ENCODE measurements at regions not wholly inside any gene's neighbourhood (a gene's known extent, or its start where the extent isn't known, plus 50 kb on each side); places are given as distances from the start of the nearest gene placed in this dataset.

GRCh38 chr10:14382531-14382930 lies 51.8 kb upstream of the FRMD4A start:
- ChIA-PET POLR2A (ENCODE audit: low non-redundant PET) (no interaction called here), CTCF (interaction anchor here (1.0 kb wide), 1 partner anchor 196 kb away, joined by 3 read pairs; no protein-coding TSS in a partner anchor)
- TF ChIP-seq, protein P1, sequence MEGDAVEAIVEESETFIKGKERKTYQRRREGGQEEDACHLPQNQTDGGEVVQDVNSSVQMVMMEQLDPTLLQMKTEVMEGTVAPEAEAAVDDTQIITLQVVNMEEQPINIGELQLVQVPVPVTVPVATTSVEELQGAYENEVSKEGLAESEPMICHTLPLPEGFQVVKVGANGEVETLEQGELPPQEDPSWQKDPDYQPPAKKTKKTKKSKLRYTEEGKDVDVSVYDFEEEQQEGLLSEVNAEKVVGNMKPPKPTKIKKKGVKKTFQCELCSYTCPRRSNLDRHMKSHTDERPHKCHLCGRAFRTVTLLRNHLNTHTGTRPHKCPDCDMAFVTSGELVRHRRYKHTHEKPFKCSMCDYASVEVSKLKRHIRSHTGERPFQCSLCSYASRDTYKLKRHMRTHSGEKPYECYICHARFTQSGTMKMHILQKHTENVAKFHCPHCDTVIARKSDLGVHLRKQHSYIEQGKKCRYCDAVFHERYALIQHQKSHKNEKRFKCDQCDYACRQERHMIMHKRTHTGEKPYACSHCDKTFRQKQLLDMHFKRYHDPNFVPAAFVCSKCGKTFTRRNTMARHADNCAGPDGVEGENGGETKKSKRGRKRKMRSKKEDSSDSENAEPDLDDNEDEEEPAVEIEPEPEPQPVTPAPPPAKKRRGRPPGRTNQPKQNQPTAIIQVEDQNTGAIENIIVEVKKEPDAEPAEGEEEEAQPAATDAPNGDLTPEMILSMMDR (conservative IDR thresholded peaks at IDR 0.05; ENCODE audit: low read depth), result no peak
- no peak for DNase-seq (ENCODE audit: low spot score)
- no peak overlapping the region for H3K27ac ChIP-seq

DNA sequence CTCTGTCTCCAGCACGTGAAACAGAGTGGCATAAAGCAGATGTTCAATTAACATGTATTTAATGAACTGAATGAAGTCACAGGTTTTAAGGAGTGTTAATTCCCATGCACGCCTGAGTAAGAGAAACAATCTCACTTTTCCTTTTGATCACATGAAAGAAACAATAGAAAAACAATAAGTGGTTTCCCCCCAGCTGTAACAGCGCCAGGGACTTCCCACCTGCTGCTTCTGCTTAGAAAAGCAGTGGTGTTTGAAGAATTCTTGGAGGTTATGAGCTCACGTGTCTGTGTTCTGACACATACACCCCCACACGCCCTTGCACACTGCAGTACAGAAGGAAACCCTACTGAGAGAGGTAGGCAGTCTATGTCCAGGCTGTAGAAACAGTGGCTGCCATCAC lies 51.3 kb upstream of the FRMD4A start:
- no peak for DNase-seq (ENCODE audit: low spot score)
- no peak overlapping the region for H3K27ac ChIP-seq
- ChIA-PET POLR2A (ENCODE audit: low non-redundant PET) (no interaction called here), CTCF (interaction anchor here (1.0 kb wide), 1 partner anchor 195 kb away, joined by 3 read pairs; no protein-coding TSS in a partner anchor)
- TF ChIP-seq, protein P1 (conservative IDR thresholded peaks at IDR 0.05; ENCODE audit: low read depth), result no peak

- no peak for DNase-seq (ENCODE audit: low spot score)
- no peak overlapping the region for H3K27ac ChIP-seq
- CTCF ChIA-PET, result interaction anchor here (1.0 kb wide), 1 partner anchor 195 kb away, joined by 3 read pairs; no protein-coding TSS in a partner anchor
- TF ChIP-seq, protein P1 (conservative IDR thresholded peaks at IDR 0.05; ENCODE audit: low read depth), result no peak
- POLR2A ChIA-PET (ENCODE audit: low non-redundant PET), result no interaction called here
Observed at GRCh38 chr10:14381475-14381874, 50.8 kb upstream of the FRMD4A start.

DNA sequence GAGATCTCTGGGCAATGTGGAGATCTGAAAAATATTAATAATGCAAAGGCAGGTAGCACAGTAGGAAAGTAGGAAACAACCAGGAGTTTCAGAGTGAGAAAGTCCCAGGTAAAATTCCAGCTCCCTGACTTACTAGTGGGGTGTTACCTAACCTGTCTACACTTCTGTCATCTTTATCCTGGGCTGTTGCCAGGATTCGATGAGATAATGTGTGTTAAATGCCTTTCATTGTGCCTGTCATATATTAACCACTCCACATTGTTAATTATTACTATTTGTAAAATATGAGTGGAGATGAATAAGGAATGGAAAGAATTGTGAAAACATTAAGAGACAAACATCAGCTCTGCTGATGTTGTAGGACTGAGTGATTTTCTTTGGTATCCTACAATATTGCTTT lies 50.0 kb upstream of the FRMD4A start:
- CTCF ChIA-PET, result no interaction called here
- no peak for DNase-seq (ENCODE audit: low spot score)
- H3K27ac ChIP-seq, result no peak overlapping the region
- POLR2A ChIA-PET (ENCODE audit: low non-redundant PET), result no interaction called here
- TF ChIP-seq, protein P1 (conservative IDR thresholded peaks at IDR 0.05; ENCODE audit: low read depth), result no peak

Data from RWPE1 (cell line).